Pons (tissue), 1 donor: ENCODE measurements at regions not wholly inside any gene's neighbourhood (a gene's known extent, or its start where the extent isn't known, plus 50 kb on each side); places are given as distances from the start of the nearest gene placed in this dataset.
A peak's percentile ranks its signal among the peaks of the same experiment; 100 is the strongest.
"Not testable (repeated sequence)": the region's sequence is repeated elsewhere in the genome, so short reads cannot be mapped to it uniquely, and the experiment has no call there.

Experiments used
- DNase-seq: peaks from one replicate; pipeline ENCODE4 v3.0.0-alpha.2; 2016; ENCODE audit warnings: low spot score

DNA sequence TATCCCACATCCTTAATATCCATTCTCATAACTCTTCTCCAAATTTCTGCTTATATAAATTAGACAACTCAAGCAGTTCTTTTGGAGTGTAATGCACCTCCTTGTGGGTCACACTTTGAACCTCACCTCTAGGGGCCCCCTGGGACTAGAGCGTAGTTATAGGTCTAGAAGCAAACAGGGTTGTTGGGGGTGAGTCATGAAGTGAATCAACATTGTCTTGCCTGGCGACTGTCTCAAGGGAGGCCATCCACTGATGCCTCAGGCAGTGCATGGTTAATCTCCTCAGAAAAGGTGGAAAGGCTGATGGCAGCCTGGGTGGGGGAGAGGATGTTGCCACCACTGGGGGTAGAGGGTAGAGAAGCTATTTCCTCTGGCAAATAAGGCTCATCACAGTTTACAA lies 129.1 kb downstream of the TNFRSF21 start:
- no peak for DNase-seq

DNA sequence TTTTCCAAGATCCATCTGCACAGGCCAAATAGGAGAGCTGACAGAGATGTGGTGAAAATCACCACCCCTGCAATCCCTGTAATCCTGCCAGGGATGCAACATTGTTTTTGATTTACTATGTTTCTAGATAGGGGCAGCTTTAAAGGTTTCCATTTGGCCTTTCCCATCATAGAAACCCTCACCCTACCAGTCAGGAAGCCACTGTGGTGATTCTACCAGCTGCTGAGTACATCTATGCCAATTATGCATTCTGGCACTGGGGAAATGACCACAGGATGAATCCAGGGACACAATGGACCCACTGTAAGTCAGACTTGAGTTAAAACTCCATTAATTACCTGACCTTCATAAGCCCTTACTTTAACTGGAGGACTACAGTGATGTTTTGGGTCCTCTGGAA lies 130.4 kb downstream of the TNFRSF21 start:
- DNase-seq: no peak

DNA sequence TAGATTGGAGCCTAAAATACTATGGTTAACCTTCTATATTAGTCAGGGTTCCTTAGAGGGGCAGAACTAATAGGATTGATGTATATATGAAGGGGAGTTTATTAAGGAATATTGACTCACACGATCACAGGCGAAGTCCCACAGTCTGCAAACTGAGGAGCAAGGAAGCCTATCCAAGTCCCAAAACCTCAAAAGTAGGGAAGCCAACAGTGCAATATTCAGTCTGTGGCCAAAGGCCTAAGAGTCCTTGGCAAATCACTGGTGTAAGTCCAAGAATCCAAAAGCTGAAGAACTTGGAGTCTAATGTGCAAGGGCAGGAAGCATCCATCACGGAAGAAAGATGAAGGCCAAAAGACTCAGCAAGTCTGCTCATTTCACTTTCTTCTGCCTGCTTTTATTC lies 133.5 kb upstream of the ADGRF1 start:
- no peak for DNase-seq

DNA sequence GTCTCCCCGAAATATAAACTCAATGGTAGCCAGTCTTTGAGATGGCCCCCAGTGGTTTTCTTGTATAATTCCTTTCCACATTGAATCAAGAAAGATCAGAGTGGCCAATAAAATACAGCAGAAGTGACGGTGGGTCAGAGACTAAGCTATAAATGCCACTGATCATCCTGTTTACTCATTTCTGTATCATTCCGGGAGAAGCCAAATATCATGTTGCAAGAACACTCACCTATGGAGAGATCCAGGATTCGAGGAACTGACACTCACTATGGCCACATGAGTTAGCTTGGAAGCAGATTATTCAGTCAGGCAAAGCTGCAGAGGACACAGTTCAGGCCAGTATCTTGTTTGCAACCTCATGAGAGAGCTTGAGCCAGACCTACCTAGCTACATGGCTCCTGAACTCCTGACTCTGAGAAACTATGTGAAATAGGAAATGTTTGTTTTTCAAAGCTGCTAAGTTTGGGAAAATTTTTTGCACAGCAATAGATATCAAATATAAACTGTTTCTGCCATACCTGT lies 132.4 kb upstream of the ADGRF1 start:
- no peak for DNase-seq

DNA sequence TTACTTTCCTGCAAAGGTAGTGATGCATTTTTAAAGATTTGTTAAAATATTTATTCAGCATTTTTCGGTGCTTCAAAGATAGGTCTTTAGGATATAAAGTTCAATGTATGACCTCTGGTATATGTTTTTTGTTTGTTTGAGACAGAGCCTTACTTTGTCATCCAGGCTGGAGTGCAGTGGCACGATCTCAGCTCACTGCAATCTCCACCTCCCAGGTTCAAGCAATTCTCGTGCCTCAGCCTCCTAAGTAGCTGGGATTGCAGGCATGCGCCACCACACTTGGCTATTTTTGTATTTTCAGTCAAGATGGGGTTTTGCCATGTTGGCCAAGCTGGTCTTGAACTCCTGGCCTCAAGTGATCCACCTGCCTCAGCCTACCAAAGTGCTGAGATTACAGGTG lies 131.9 kb upstream of the ADGRF1 start:
- not testable (repeated sequence) for DNase-seq

DNA sequence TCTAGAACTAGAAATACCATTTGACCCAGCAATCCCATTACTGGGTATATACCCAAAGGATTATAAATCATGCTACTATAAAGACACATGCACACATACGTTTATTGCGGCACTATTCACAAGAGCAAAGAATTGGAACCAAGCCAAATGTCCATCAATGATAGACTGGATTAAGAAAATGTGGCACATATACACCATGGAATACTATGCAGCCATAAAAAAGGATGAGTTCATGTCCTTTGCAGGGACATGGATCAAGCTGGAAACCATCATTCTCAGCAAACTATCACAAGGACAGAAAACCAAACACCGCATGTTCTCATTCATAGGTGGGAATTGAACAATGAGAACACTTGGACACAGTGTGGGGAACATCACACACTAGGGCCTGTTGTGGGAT lies 131.0 kb upstream of the ADGRF1 start:
- not testable (repeated sequence) for DNase-seq

DNA sequence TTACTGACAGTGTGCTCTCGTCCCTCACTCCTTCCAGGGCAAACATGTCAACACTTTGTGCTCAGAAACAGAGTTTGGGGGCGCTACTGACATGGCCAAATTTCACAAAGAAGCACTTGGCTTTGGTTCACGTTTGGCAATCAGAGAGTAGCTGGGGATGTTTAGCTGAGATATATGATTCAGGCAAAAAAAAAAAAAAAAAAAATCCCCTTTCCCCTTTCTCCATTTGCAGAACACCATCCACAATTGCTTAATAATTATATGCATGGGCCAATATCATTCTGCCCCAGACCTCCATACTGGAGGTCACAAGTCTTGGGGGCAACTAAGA lies 128.4 kb upstream of the ADGRF1 start:
- DNase-seq: no peak

DNA sequence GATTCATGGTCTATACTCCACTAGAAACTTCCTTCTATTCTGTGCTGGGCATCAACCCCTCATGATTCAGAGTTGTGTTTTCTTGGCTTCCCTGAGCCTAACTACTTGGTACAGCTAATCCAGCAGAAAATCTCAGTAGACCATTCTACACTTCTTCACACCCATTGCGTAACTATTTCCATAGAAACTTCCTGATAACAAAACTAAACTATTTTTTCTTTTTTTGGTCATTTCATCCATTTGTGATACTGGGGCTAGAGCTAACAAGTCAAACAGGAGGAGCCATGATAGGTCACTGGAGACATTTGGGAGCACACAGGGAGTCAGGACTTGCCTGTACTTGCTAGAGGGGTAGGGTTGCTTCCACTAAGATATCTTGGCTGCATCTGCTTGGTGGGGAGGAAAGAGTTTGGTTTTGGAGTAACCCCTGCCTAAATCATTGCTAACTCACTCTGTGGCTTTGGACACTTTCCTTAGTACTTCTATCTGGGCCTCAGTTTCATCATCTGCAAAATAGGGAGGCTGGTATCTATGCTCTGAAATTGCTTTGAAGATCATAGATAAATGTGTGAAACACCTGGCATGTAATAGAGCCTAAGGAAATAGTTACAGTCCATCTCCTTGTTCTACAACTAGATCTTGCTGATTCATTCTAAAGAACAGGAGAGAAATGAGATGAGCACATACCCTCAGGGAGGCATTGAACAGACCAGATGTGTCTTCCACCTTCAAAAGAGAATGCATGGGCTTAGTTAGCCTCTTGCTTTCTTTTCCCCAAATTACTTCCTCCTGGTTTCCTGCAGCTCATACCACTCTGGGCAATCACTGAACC lies 127.9 kb upstream of the ADGRF1 start:
- peak; percentile 29 for DNase-seq

DNA sequence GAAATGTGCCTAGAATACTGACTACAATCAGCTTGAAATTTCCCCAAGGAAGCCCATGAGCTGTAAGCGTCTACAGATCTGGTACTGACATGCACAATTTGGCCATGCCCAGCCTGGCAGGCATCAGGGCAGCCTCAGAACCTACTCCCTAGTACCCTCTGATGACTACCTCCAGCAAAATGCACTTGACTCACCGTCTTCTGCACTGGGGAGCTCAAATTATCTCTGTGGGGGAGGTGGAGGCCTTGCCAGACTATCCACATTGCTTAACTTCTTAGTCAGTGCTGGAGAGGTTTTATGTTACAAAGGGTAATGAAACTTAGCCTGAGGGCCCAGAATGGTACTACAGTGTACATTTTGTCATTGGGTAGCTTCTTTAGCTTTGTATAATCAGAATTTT lies 126.0 kb upstream of the ADGRF1 start:
- DNase-seq: no peak

DNA sequence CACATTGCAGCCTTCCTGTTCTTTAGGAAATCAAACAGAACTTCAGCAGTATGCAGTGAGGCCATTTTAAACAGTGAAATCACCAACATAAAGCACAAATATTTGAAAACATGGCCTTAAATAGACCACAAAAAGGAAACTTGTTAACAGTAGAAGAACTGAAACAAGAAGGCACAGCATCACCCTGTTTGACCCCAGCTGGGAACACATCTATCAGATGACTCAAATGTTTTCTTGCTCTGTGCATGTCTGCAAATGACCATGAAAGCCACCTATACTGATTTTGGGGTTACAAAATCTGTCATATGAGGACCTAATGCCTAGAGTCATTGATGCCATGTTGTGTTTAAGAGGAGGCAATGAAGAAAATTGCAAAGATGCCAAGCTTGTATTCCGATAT lies 123.8 kb upstream of the ADGRF1 start:
- DNase-seq: peak; percentile 44

DNA sequence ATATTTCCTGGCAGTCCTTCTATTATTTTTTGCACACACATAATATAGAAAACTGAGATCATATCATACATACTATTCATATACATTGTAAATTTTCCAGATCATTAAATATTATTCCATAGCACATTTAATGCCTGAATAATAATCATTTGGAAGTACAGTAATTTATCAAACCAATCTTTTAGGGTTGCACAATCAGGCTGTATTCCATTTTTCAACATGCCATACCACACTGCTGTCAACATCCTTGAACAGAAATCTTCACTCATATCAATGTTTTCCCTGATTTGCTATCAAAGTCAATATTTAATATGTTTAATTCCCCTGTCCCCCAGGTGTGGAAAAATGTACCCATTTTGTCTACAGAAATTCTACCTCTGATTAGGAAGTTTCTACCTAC lies 122.7 kb upstream of the ADGRF1 start:
- no peak for DNase-seq

DNA sequence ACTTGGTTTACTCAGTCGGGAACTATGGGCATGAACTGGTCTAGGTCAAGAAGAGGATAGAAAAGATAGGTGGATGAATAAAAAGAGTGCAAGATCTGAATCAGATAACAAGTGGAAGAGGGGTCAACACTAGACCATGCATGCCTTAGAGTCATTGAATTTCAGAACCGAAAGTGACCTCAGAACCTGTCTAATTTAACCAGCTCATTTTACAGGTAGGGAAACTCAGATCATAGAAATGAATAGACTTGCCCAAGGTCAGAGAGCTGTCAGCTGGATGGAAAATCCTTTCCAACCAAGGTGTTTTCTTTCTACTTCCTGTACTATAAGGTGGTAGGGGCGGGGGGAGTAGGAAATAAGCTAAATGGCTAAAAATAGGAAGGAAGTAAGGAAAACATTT lies 121.4 kb upstream of the ADGRF1 start:
- no peak for DNase-seq

DNA sequence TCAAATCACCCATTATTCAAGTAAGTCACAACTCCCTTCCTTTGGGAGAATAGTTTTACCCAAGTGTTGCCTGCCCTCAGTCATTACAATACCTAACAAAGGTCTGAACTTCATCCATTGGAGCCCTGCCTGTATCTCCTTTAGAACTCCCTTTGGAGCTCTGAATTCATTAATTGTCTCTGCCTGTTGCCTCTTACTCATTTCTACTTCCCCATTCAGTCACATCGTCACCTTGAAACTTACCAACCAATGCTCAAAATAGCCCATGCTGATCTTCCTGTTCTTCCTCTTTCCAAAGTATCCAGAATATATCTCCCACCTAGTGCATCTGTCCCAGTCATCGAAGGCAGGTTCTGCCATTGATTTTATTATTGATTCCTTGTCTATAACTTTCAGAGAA lies 120.7 kb upstream of the ADGRF1 start:
- DNase-seq: peak; percentile 56

DNA sequence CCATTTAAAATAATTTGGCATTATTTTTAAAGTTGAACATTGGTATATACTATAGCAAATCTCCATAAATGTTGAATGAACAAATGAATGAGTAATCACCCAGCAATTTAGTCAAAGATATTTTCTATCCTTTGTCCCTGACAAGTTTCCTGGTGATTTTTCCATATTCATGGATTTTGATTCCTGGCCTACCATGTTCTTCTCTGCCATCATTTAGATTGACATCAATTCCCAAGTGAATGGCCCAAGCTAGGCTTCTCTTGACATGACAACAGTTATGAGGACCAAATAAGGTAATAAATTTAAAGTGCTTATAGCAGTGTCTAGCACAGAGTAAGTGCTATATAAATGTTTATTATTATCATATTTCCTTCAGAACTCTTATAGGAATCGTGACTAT lies 120.1 kb upstream of the ADGRF1 start:
- no peak for DNase-seq

DNA sequence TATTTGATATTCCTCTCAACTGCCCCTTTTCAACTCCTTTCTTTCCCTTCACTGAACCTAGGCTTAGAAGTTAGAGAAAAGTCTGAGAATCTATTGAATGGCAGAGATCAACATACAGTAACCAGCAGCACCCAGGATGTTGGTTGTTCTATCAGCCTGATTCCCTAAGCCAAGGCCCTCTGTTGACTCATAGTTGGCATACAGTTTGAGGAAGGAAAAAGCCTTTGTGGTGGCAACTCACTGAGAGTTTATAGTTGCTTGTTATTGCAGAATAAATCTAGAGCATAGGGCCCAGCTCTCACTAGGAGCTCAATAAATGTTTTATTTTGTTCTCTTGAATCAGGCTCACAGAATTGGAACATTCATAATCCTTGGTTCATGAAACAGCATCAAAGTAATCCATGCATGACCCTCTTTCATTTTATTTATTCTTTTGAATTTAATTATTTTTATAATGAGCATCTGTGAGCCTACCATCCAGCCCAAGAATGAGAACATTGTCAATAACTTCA lies 119.1 kb upstream of the ADGRF1 start:
- DNase-seq: peak; percentile 79

DNA sequence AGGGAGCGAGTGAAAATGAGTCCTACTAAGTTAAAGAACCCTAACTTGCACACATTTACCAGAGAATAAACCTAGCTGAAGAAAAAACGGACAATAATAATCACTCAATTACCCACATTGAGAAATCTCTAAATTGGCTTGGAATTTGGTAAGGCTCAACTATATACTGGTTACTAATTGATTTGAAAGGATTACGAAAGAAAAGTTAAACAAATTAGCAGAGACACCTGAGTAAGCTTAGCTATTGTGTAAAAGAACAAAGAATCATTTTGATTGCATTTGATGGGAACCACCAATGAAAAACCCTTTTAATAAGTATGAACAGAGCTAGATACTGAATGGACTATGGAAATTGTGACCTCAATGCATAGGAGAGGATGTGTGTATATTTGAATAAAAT lies 118.6 kb upstream of the ADGRF1 start:
- no peak for DNase-seq

DNA sequence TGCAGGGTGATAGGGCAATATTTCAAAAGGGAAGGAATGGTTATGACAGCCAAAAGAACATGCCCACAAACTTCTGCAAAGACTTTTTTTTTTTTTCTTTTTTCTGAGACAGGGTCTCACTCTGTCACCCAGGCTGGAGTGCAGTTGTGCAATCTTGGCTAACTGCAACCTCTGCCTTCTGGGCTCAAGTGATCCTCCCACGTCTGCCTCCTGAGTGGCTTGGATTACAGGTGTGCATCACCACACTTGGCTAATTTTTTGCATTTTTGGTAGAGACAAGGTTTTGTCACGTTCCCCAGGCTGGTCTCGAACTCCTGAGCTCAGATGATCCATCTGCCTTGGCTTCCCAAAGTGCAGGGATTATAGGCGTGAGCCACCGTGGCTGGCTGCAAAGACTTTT lies 117.6 kb upstream of the ADGRF1 start:
- no peak for DNase-seq

DNA sequence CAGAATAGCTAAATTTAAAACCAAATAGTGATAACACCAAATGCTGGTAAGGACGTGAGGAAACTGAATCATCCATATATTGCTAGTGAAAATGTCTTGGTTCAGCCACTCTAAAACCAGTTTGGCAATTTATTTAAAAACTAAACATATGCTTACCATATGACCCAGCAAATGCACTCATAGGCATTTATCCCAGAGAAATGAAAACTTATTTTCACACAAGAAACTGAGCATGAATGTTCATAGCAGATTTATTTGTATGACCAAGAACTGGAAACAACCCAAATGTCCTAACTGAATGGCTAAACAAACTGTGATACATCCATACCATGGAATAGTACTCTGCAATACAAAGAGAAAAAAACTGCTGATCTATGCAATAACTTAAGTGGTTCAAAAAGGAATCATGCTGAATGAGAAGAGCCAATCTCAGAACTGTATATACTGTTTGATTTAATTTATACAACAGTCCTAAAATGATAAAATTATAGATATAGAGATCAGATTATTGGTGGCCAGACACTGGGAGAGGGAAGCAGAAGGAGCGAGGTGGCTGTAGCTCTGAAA lies 115.6 kb upstream of the ADGRF1 start:
- DNase-seq: no peak

DNA sequence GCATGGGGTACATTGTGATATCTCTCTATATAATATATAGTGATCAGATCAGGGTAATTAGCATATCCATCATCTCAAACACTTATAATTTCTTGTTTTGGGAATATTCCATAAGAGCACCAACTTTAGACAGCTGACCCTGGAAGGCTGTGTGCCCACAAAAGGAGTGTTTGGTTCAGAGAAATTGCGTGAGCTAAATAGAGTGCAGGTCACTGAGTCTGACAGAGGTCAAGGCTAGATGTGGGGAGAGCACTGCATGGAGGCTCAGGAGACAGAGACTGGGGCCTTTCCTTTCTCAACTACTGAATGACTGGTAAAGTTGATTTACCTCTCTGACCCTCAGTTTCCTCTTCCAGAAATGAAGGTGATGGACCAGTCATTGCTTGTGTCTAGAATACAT lies 114.9 kb upstream of the ADGRF1 start:
- no peak for DNase-seq

DNA sequence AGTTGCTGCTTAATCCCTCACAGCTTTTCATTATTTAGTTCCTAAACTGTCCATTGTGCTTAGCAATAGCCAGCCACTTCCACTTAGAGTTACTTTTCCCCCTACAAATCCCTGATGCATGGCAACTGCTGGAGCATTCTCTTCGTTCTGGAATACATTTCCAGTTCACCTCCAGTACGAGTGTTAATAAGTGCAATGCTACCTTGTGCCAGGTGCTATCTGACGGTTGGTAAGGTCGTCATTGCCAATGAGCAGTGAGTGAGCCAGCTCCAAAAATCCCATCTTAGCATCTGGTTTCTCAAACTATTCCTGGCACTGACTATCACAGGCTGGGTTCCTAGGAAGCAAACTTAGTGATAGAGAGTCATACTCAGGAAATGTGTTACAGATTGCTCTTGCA lies 114.1 kb upstream of the ADGRF1 start:
- no peak for DNase-seq

DNA sequence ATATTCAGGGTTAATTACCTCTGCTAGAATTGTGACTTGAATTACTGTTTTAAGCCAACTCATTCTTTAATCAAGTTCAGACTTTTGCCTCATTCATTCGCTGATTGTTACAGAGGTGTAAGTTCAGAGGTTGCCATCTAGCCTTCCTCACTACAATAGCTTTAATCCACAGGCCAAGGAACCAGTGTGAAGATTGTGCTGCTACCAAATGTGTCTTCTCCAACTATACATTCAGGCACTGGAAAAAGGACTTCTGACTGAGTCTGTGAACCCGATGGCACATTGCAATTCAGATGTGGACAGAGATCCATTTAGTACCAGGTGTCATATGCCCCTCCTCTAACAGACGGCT lies 111.2 kb upstream of the ADGRF1 start:
- no peak for DNase-seq

DNA sequence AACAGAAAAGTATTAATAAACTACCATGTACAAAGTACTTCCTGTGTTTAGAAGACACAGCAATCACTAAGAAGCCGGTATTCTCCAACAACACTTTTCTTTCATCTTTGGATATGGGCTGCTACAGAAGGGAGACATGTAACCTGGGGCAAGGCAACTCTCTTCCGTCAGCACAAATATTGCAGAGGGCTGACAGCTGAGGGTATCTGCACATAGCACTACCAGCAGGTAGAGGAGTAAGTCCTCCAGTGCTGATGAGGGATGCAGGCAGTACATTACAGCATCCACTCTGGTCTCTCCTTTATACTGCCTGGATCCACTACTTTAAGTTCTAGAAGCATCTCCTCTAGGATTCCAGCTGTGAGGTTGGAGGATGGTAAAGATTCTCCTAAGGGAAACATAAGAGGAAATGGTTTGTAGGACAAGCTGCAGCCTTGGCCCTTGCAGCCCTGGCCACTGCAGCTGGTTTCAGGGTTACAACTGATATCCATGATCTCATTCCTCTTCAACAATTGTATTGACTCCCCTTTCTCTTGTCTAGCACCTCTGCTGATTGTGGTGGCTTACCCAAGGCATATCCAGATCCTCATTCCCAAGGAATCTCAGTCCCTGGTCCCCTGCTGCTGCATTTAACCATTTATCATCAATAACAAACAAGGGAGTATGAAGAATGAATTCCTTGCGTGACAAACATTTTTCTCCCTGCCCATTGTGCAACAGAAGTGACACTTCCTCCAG lies 110.7 kb upstream of the ADGRF1 start:
- no peak for DNase-seq

DNA sequence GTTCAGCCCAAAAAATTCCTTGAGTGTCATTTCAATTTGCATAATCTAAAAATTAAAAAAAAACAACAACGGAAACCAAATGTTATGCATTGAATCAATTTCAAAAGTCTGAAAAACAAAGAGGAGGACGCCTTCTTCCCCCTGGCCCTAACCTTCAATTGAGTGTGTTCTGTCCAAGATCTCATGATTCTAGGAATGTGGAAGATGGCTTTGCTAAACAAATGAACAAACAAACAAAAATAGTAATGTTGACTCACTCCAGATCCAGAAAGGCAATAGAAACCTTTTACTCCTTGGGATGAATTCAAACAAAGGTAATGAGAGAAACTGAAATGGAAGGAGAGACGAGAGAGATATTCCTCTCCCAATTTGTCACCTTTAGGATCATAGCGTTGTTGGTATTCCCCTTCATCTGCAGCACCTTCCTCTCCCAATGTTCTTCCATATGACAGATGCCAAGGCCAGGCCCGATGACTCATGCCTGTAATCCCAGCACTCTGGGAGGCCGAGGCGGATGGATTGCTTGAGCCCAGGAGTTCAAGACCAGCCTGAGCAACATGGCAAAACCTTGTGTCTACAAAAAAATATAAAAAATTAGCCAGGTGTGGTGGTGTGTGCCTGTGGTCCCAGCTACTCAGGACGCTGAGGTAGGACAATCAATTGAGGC lies 109.2 kb upstream of the ADGRF1 start:
- DNase-seq: no peak
